ENCODE measurements at regions not wholly inside any gene's neighbourhood (a gene's known extent, or its start where the extent isn't known, plus 50 kb on each side); places are given as distances from the start of the nearest gene placed in this dataset.
"Not testable (repeated sequence)": the region's sequence is repeated elsewhere in the genome, so short reads cannot be mapped to it uniquely, and the experiment has no call there.

- no peak for DNase-seq
These were observed 210.2 kb upstream of the ISL1 start for GRCh38 chr5:51172903-51173626.

GRCh38 chr5:51181208-51181894, 201.9 kb upstream of the ISL1 start:
- no peak for DNase-seq

- no peak for DNase-seq
These were observed 197.4 kb upstream of the ISL1 start for GRCh38 chr5:51185850-51186329.

- DNase-seq = no peak
These were observed 195.2 kb upstream of the ISL1 start for GRCh38 chr5:51188001-51188591.

GRCh38 chr5:51194671-51195070, 188.6 kb upstream of the ISL1 start:
- no peak for DNase-seq

- DNase-seq = no peak
These were observed 182.2 kb upstream of the ISL1 start for GRCh38 chr5:51201024-51201423.

- DNase-seq = no peak
These were observed 181.5 kb upstream of the ISL1 start for GRCh38 chr5:51201708-51202107.

GRCh38 chr5:51202161-51202560, 181.1 kb upstream of the ISL1 start:
- no peak for DNase-seq

GRCh38 chr5:51203598-51203997, 179.7 kb upstream of the ISL1 start:
- DNase-seq = no peak

GRCh38 chr5:51208296-51208695, 175.0 kb upstream of the ISL1 start:
- no peak for DNase-seq

GRCh38 chr5:51214746-51215145, 168.5 kb upstream of the ISL1 start:
- no peak for DNase-seq

- DNase-seq = peak; percentile 88
These were observed 157.2 kb upstream of the ISL1 start for GRCh38 chr5:51225789-51226742.

GRCh38 chr5:51227963-51228470, 155.2 kb upstream of the ISL1 start:
- peak; percentile 6 for DNase-seq

GRCh38 chr5:51230336-51230735, 152.9 kb upstream of the ISL1 start:
- DNase-seq = no peak

- DNase-seq = no peak
These were observed 140.8 kb upstream of the ISL1 start for GRCh38 chr5:51242456-51242855.

- not testable (repeated sequence) for DNase-seq
These were observed 132.3 kb upstream of the ISL1 start for GRCh38 chr5:51250957-51251356.

- no peak for DNase-seq
These were observed 112.0 kb upstream of the ISL1 start for GRCh38 chr5:51271261-51271660.

- DNase-seq = no peak
These were observed 110.2 kb upstream of the ISL1 start for GRCh38 chr5:51273021-51273420.

GRCh38 chr5:51273871-51274270, 109.4 kb upstream of the ISL1 start:
- DNase-seq = no peak

- DNase-seq = no peak
These were observed 107.8 kb upstream of the ISL1 start for GRCh38 chr5:51275428-51275827.

- no peak for DNase-seq
These were observed 107.0 kb upstream of the ISL1 start for GRCh38 chr5:51276250-51276649.

- DNase-seq = no peak
These were observed 104.7 kb upstream of the ISL1 start for GRCh38 chr5:51278539-51278938.

All from NCI-H2029 treated with DMSO at 0.1 percent for 48 hours (cell line).